MCF 10A (cell line): ENCODE measurements at regions not wholly inside any gene's neighbourhood (a gene's known extent, or its start where the extent isn't known, plus 50 kb on each side); places are given as distances from the start of the nearest gene placed in this dataset.

Source experiments
- BruUV-seq: library from RNA; stranded (reverse); fragments of 400-500 nt; replicated peaks from 2 replicates; lab custom pipeline; 2021; lab: Mats Ljungman, UMichigan
- CTCF ChIA-PET: fragments of 300-600 bp; sonication (Branson Sonifier 250); formaldehyde crosslinking; extraction: SDS; loops from one replicate; lab custom pipeline; 2021; ENCODE audit warnings: antibody characterized with exemption, inconsistent platforms; lab: Yijun Ruan, JAX
- POLR2A ChIA-PET: fragments of 300-600, 350-650 bp; sonication (Branson Sonifier 250); formaldehyde crosslinking; extraction: SDS; loops from one replicate; lab custom pipeline; 2020; ENCODE audit warnings: antibody characterized with exemption, inconsistent platforms; lab: Yijun Ruan, JAX
- DNase-seq: peaks from one replicate; pipeline ENCODE4 v3.0.0-alpha.2; 2018; ENCODE audit not compliant: unreplicated experiment
- H3K27ac Mint-ChIP-seq: one replicate; pipeline ENCODE4 v1.8.0; 2022; ENCODE audit warnings: mild to moderate bottlenecking, low read depth, mixed read lengths; ENCODE audit not compliant: unreplicated experiment
- H3K27me3 Mint-ChIP-seq: one replicate; pipeline ENCODE4 v1.8.0; 2022; ENCODE audit warnings: mixed read lengths; ENCODE audit not compliant: insufficient read depth, unreplicated experiment
- H3K36me3 Mint-ChIP-seq: one replicate; pipeline ENCODE4 v1.8.0; 2022; ENCODE audit warnings: mild to moderate bottlenecking, moderate library complexity, mixed read lengths; ENCODE audit not compliant: insufficient read depth, unreplicated experiment
- H3K4me1 Mint-ChIP-seq: one replicate; pipeline ENCODE4 v1.8.0; 2022; ENCODE audit warnings: mixed read lengths; ENCODE audit not compliant: insufficient read depth, unreplicated experiment
- H3K4me3 Mint-ChIP-seq: one replicate; pipeline ENCODE4 v1.8.0; 2022; ENCODE audit warnings: mild to moderate bottlenecking, moderate library complexity, mixed read lengths; ENCODE audit not compliant: unreplicated experiment
- H3K9me3 Mint-ChIP-seq: one replicate; pipeline ENCODE4 v1.8.0; 2022; ENCODE audit warnings: mixed read lengths; ENCODE audit not compliant: unreplicated experiment
- CTCF ChIP-seq: fragments of 200-600 bp; IDR thresholded peaks from one replicate; pipeline ENCODE4 v1.8.0; 2022; ENCODE audit warnings: antibody characterized with exemption, mild to moderate bottlenecking; ENCODE audit not compliant: unreplicated experiment
- intact Hi-C: fragments of 100-400 bp; cut with micrococcal nuclease; formaldehyde crosslinking; loops from 2 replicates; pipeline ENCODE4 v1.14.1; 2022

DNA sequence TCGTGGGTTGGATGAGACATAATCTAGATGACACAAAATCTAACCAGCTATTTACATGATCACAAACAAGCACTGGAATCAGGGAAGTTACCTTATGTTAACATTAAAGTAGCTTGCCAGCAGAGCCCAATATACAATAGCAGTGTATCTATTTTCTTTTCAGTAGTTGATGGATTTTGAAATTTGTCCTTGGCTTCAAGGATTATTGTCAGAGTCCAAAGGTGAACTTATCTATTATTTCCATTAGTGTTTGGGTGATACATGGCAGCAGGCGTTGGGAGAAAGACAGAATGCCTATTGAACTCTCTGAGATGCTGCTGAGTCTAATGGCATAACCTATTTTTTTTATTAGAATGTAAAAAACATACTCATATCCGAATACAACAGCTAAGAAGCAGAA, 223.2 kb upstream of the ACTBL2 start:
- no peak for TF ChIP-seq CTCF
- DNase-seq: no peak
- CTCF ChIA-PET: interaction anchor here (0.6 to 2.3 kb wide), 5 partner anchors 11 to 772 kb away, joined by 3 to 8 read pairs (median 3); no protein-coding TSS in a partner anchor
- H3K4me3 Mint-ChIP-seq: no peak overlapping the region
- H3K27ac Mint-ChIP-seq: no peak overlapping the region
- no peaks in the 10 kb centered on the region for H3K9me3 Mint-ChIP-seq
- no peaks in the 10 kb centered on the region for H3K36me3 Mint-ChIP-seq
- intact Hi-C loops: no loop called here
- H3K4me1 Mint-ChIP-seq: no peaks in the 10 kb centered on the region
- BruUV-seq: no TSS peak
- POLR2A ChIA-PET: interaction anchor here (2.4 kb wide), 1 partner anchor 12 kb away, joined by 16 read pairs; no protein-coding TSS in a partner anchor
- no peaks in the 10 kb centered on the region for H3K27me3 Mint-ChIP-seq

DNA sequence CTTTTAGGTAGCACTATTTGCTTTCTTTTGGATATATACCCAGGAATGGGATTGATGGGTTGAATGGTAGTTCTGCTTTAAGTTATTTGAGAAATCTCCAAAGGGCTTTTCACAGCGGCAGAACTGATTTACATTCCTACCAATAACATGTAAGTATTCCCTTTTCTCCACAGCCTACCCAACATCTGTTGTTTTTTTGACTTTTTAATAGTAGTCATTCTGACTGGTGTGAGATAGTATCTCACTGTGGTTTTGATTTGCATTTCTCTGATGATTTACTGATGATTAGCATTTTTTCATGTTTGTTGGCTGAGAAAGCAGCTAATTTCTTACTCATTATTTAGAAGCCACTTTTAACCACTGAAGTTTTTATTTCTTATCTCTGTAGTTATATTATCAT, 221.1 kb upstream of the ACTBL2 start:
- ChIA-PET CTCF (interaction anchor here (0.5 kb wide), 1 partner anchor 1803 kb away, joined by 3 read pairs; no protein-coding TSS in a partner anchor), POLR2A (interaction anchor here (0.6 to 1.0 kb wide), 3 partner anchors 9 to 208 kb away, joined by 3 to 4 read pairs (median 3); no protein-coding TSS in a partner anchor)
- no peak for TF ChIP-seq CTCF
- BruUV-seq: no TSS peak
- intact Hi-C loops: no loop called here
- Mint-ChIP-seq H3K36me3 (no peaks in the 10 kb centered on the region), H3K4me3 (no peak overlapping the region), H3K9me3 (no peaks in the 10 kb centered on the region), H3K27me3 (no peaks in the 10 kb centered on the region), H3K27ac (no peak overlapping the region), H3K4me1 (peaks cover 8% of the 10 kb centered on the region)
- no peak for DNase-seq

DNA sequence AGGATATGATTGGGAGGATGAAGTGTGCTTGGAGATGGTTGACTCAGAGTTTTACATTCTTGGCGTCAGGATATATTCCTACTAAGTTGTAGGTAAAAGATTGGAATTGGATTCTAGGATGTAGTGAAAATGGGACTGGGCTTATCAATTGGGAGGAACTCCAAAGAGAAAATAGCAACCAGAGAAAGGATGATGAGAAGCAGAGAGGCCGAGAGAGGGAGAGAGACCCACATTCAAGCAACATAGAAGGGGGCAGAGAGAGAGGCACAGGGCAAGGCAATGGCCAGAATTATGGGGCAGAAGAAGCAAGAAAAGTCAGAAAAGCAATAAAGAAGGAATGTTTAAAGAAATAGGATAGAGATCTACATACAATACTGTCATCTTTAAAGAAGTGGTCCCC, 217.9 kb upstream of the ACTBL2 start:
- CTCF ChIA-PET: no interaction called here
- peaks cover 9% of the 10 kb centered on the region for H3K4me1 Mint-ChIP-seq
- no peak overlapping the region for H3K4me3 Mint-ChIP-seq
- no TSS peak for BruUV-seq
- no peaks in the 10 kb centered on the region for H3K9me3 Mint-ChIP-seq
- H3K27me3 Mint-ChIP-seq: no peaks in the 10 kb centered on the region
- no peaks in the 10 kb centered on the region for H3K36me3 Mint-ChIP-seq
- no peak for TF ChIP-seq CTCF
- no peak overlapping the region for H3K27ac Mint-ChIP-seq
- DNase-seq: no peak
- intact Hi-C loops: no loop called here
- POLR2A ChIA-PET: no interaction called here

GRCh38 chr5:57700072-57700471, 217.5 kb upstream of the ACTBL2 start:
- H3K27ac Mint-ChIP-seq: no peak overlapping the region
- ChIA-PET POLR2A (interaction anchor here (1.5 kb wide), 1 partner anchor 37 kb away, joined by 4 read pairs; no protein-coding TSS in a partner anchor), CTCF (interaction anchor here (1.4 kb wide), 1 partner anchor 79 kb away, joined by 4 read pairs; no protein-coding TSS in a partner anchor)
- intact Hi-C loops: no loop called here
- peaks cover 9% of the 10 kb centered on the region for H3K4me1 Mint-ChIP-seq
- H3K27me3 Mint-ChIP-seq: no peaks in the 10 kb centered on the region
- no peak for TF ChIP-seq CTCF
- BruUV-seq: no TSS peak
- no peak overlapping the region for H3K4me3 Mint-ChIP-seq
- H3K9me3 Mint-ChIP-seq: no peaks in the 10 kb centered on the region
- DNase-seq: no peak
- H3K36me3 Mint-ChIP-seq: no peaks in the 10 kb centered on the region
